Dermis microvascular lymphatic vessel endothelial cell (primary cell): ENCODE measurements at regions not wholly inside any gene's neighbourhood (a gene's known extent, or its start where the extent isn't known, plus 50 kb on each side); places are given as distances from the start of the nearest gene placed in this dataset.

ENCODE experiments used
- DNase-seq, 2 donors: peaks; one replicate each; pipeline versions ENCODE4 v3.0.0 to v3.0.0-alpha.2; 2010; ENCODE audit warnings: low read depth in 2 of 2

DNA sequence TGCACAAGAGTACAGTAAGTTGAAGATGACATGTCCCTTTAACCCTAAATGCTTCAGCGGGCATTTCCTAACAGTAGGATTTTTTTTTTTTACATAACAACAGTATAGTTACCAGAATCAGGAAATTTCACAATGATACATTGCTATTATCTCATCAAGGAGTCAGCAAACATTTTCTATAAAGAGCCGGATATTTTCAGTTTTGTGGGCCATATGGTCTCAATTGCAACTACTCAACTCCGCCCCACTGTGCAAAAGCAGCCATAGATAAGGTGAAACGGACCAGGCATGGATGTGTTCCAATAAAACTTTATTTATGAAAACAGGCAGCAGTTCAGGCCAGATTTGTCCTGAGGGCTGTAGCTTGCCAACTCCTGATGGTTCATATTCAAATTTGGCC is 130.6 kb downstream of the SMAD6 start:
- peak; percentile 33 to 54 for DNase-seq

- DNase-seq = no peak
These were observed 131.3 kb downstream of the SMAD6 start for GRCh38 chr15:66833371-66833770.

DNA sequence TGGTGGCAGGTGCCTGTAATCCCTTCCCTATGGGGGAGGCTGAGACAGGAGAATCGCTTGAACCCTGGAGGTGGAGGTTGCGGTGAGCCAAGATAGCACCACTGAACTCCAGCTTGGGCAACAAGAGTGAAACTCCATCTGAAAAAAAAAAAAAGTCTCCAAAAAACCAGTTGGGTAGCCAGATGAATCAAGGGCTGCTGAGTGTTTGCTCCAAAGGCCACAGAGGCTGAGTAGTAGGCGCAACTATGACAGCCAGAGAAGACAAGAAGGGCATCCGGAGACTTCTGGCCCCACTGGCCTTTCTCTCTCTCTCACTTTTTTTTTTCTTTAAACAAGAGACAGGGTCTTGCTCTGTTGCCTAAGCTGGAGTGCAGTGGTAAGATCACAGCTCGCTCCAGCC is 131.8 kb downstream of the SMAD6 start:
- no peak for DNase-seq

DNA sequence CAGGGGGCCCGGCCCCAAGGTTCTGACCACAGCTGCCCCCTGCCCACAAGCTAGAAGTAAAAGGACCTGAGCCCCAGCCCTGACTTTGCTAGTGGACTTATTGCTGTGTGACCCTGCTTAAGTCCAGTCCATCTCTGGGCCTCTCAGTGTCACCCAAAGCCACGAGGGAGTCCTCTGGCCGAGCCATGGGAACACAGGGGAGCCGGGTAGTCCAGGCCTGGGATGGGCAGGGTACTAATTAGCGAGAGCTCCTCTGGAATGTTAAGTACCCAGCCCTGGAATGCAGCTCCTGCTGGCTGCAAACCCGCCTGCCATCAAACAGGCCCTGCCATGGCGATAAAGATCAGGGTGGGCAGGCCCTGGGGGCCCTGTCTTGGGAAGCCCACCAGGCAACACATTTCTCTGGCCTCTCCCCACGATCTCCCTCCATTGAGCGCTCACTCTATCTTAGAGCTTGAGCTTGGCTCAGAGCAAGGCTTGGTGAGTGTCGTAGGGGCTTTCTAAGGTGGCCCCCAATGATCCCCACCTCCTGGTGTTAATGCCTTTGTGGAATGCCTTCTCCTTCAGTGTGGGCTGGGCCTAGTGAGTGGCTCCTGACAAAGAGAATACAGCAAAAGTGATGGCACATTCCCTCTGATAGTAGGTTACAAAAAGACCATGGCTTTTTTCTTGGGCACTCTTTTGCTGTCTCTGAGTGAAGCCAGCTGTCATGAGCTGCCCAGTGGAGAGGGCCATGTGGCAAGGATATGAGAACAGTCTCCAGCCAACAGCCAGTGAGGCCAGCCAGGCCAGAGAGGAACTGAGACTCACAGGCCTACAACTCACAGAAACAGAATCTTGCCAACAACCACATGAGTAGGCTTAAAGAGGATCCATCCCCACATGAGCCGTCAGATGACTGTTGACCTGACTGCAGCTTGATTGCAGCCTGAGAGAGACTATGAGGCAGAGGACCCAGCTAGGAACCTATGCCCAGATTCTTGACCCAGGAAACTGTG is 133.1 kb downstream of the SMAD6 start:
- DNase-seq = no peak

DNA sequence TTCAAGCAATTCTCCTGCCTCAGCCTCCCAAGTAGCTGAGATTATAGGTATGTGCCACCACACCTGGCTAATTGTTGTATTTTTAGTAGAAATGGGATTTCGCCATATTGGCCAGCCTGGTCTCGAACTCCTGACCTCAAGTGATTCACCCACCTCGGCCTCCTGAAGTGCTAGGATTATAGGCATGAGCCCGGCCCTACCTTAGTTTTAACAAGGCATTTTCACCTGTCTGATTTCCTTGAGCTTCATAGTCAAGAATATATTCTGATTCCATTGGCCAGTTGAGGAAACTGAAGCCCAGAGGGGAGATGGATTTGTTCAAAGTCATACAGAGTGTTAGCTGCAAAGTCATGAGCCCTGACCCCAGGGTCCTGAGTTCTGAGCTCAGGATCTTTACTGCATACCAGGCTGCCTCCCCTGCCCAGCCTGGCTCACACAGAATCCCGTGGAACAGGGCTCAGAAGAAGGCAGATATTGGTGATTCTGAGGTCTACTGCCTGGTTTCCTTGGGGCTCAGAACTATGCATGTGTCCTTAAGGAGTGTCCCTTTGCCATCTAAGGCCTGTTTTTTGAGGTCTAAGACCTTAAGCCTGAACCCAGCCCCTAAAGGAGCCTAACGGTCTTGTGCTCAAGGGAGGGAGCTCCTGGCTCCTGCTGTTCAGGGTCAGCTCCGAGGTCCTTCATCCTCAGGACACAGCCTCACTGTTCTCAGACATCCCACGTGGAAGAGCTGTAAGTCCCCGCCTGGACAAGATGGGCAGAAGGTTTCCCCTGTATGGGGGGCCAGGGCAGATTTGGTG is 134.4 kb downstream of the SMAD6 start:
- no peak for DNase-seq

GRCh38 chr15:66838202-66838601 is 136.2 kb downstream of the SMAD6 start:
- no peak for DNase-seq

DNA sequence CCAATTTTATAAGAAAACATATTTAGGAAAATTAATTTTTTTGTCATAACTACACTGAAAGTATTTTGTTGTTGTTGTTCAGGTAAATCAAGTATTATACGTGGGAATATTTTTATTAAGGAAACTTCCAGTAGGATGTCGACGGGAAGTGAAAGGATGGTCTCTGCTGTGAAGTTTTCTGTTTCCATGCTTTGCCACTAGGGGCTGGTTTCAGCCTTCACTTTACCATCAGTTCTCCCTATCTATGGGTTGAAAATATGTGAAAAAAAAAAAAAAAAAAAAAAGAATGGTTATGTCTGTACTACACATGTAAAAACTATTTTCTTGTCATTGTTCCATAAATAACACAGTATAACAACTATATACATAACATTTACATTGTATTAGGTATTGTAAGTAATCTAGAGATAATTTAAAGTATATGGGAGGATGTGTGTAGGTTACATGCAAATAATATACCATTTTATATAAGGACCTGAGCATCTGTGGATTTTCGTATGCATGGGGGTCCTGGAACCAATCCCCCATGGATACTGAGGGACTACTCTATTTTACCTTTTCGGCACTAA is 136.7 kb downstream of the SMAD6 start:
- DNase-seq = peak in 1 of 2 donors; percentile 62

DNA sequence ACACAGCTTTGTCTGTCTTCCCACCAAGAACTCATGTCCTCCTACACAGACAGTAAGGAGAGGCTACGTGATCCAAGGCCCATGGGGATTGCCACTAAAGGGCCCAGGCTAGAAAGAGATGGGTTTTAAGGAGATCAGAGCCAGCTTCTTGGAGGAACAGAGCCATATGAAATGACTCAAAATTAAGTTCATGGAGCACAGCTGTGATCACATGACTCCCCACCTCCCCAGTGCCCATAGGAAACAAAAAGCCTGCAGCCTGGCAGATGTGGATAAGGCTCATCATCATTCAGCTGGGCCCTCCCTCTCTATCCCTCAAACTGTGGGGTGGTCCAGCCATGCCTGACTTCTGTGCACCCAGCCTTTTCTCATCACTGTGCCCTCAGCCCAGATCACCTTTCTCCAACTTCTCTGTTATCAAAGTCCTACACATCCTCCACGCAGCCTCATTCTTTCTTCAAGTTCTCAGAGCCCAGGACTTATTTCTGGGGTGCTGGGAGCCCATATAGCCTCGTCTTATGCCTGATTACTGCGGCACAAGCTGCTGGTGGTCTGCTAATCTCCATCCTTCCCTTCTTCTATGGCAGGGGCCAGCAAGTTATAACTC is 137.6 kb downstream of the SMAD6 start:
- DNase-seq = no peak

DNA sequence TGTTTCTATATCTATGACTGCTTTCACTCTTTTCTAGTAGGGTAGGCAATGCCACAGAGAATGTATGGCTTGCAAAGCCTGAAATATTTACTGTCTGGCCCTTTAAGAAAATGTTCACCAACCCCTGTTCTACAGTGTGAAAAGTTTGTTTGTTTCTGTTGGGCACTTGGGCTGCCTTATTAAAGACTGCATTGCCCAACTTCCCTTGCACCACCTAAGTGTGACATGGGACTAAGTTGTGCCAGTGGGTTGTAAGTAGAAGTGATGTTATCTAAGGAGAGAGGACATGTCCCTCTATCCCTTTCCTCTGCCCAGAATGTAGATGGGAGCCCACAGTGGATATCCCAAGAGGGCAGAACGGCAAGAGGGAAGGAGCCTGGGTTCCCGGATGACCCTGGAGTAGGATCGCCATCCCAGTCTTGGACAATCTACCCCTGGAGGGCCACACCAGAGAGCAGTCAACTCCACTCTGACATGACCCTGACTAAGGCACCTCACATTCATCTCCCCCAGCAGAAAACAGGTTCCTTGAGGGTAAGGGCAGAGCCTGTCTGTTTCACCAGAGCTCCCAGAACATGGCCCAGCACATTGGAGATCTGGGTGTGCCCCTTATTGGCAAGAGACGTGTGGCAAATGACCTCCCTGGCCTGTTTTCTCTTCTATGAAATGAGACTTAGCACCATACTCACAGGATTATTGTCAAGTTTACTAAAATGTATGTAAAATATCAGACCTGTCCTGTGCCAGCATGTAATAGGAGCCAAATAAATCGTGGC is 138.8 kb downstream of the SMAD6 start:
- no peak for DNase-seq

GRCh38 chr15:66841953-66842681 is 140.1 kb downstream of the SMAD6 start:
- DNase-seq = peak; percentile 76 to 94

- DNase-seq = peak in 1 of 2 donors; percentile 72
These were observed 140.8 kb downstream of the SMAD6 start for GRCh38 chr15:66842710-66843441.

DNA sequence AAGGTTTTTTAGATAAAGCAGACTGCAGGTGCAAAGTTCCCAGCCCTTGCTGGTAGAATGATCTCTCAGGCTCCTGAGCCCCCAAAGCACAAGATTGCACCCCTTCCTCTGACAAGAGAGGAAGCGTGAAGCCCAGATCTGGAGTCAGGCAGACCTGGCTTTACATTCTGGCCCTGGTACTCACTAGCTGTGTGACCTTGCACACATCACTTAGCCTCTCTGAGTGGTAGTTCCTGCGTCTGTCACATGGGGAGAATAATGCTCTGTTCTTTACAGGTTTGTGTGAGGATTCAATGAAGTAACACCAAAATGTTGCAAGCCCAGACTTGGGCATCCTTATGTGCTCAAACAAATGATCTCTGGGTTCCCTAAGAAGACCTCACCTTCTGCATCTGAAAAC is 141.5 kb downstream of the SMAD6 start:
- DNase-seq = no peak

- no peak for DNase-seq
These were observed 142.2 kb downstream of the SMAD6 start for GRCh38 chr15:66844041-66844746.

DNA sequence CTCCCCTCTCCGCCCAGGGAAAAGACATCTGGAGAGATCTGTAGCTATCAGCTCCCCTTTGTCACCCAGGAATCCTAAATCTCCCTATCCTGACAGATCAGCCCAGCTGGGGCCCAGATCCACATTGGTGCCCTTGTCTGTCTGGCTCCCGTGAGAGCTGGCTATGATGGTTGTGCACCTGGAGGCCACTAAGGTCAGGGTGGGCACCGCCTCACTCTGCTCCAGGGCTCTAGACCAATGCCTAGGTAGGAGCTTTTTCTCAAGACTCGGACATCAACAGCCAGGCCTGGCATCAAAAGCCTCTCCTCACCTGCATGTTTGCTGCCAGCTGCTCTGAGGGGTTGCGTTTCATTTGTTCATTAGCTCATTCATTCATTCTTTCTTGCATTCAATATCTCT is 142.7 kb downstream of the SMAD6 start:
- DNase-seq = no peak

GRCh38 chr15:66845266-66845785 is 143.3 kb downstream of the SMAD6 start:
- no peak for DNase-seq

DNA sequence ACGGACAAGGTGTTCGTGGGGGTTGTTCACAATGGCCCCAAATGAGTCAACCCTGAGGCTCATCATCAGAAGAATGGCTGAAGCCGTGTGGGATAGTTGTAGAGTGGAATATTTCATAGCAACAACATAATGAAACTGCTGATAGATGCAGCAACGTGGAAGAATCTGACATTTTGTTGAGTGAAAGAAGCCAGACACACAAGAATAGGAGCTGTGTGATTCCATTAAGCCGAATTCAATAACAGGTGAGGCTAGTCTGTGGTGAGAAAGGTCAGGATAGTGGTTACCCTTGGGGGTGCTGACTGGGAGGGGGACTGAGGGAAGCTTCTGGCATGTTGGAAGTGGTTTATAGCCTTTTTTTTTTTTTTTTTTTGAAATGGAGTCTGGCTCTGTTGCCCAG is 144.0 kb downstream of the SMAD6 start:
- no peak for DNase-seq

DNA sequence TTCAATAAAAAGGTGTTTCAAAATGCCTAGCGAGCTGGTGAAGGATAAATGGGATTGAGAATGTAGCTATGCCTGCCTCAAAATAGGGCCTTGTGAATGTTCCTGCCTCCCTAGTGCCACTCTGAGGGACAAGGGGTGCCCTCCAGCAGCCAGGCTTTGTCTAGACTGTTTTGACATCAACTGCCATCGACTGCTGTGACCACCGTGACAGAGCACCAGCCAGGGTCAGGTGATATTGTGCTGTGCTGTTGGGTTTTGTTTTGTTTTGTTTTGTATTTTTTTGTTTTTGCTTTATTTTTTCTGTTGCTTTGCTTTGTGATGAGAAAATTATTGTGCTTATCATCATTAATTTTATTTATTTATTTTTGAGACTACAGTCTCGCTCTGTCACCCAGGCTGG is 144.8 kb downstream of the SMAD6 start:
- no peak for DNase-seq

GRCh38 chr15:66847565-66847991 is 145.5 kb downstream of the SMAD6 start:
- DNase-seq = no peak

DNA sequence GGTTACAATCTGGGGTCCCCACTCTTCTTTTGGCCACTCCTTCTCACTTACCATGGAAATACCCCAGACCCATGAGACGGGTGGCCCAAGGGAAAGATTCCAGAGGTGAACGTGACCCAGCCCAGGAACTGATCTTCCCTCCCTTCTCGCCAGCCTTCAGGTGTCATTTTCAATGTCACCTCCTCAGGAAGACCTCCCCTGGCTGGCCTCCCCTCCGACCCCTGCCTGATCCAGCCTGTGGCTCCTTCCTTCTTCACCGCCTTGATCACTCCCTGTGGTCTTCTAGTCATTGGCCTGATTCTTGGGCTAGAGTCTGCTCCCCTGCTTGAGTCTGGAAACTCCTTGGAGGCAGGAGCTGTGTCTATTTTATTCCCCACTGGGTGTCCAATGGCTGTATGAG is 146.1 kb downstream of the SMAD6 start:
- no peak for DNase-seq
